Brain microvascular endothelial cell (primary cell): ENCODE measurements at regions not wholly inside any gene's neighbourhood (a gene's known extent, or its start where the extent isn't known, plus 50 kb on each side); places are given as distances from the start of the nearest gene placed in this dataset.
"Not testable (repeated sequence)": the region's sequence is repeated elsewhere in the genome, so short reads cannot be mapped to it uniquely, and the experiment has no call there.

ENCODE experiments used
- DNase-seq: peaks from one replicate; pipeline ENCODE4 v3.0.0-alpha.2; 2020
- H3K27ac ChIP-seq: fragments of 250-450 bp; sonication (Bioruptor Pico); 2 replicates; pipeline ENCODE4 v1.5.1; 2020; ENCODE audit warnings: mild to moderate bottlenecking, moderate library complexity
- H3K27me3 ChIP-seq: fragments of 250-450 bp; sonication (Bioruptor Pico); replicated peaks from 2 replicates; pipeline ENCODE4 v1.5.1; 2020; ENCODE audit warnings: mild to moderate bottlenecking
- H3K36me3 ChIP-seq: fragments of 250-450 bp; sonication (Bioruptor Pico); replicated peaks from 2 replicates; pipeline ENCODE4 v1.5.1; 2020; ENCODE audit warnings: mild to moderate bottlenecking
- H3K4me3 ChIP-seq: 2 replicates; pipeline ENCODE4 v1.5.1; 2011; ENCODE audit warnings: low read depth, mild to moderate bottlenecking, control low read depth, low read length, moderate library complexity
- CTCF ChIP-seq: IDR thresholded peaks from 2 replicates; pipeline ENCODE4 v1.5.1; 2011; ENCODE audit warnings: low read depth, mild to moderate bottlenecking, moderate library complexity, low read length, control low read depth, inconsistent platforms; ENCODE audit errors: missing control alignments
- in situ Hi-C: cut with HindIII; loops from 2 replicates; pipeline ENCODE4 v1.10.0; 2017; ENCODE audit warnings: low sequenced_read_pairs, low pct_ligation_motif_present

DNA sequence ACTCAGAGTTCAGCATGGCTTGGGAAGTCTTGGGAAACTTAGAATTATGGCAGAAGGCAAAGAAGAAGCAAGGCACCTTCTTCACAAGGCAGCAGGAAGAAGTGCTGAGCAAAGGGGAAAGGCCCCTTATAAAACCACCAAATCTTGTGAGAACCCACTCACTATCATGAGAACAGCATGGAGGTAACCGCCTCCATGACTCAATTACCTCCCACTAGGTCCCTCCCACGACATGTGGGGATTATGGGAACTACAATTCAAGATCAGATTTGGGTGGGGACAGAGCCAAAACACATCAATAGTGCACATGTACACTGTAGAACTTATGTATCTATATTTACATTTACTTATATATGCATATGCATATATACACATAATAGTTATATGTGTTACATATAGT, 565.3 kb upstream of the NR2F2 start:
- H3K27ac ChIP-seq, result no peak overlapping the region
- no peak overlapping the region for H3K4me3 ChIP-seq
- TF ChIP-seq CTCF, result no peak
- H3K27me3 ChIP-seq, result no peaks in the 10 kb centered on the region
- H3K36me3 ChIP-seq, result no peaks in the 10 kb centered on the region
- in situ Hi-C loops, result no loop called here
- no peak for DNase-seq

- H3K27ac ChIP-seq, result no peak overlapping the region
- in situ Hi-C loops, result no loop called here
- DNase-seq, result peak; percentile 5
- no peak for TF ChIP-seq CTCF
- no peaks in the 10 kb centered on the region for H3K36me3 ChIP-seq
- no peak overlapping the region for H3K4me3 ChIP-seq
- no peaks in the 10 kb centered on the region for H3K27me3 ChIP-seq
Measured at GRCh38 chr15:95770196-95770595, 560.3 kb upstream of the NR2F2 start.

DNA sequence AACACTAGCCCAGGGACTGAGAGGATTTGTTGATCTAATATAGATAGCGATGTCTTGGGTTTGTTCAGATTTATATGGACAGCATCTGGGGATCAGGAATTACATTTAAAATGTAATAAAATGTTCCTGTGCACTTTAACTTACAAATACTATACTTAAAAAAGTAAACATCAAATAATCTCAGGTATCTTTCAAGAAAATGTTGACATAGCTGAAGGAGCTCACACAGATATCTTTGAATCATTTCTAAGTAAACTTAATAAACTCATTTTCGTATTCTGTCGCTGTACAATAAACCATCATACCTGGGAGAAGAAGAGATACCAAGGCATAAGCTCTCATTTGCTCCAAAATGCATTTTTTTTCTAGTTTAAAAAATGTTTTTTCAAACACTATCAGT, 557.5 kb upstream of the NR2F2 start:
- no peak for TF ChIP-seq CTCF
- Histone ChIP-seq H3K27ac (no peak overlapping the region), H3K27me3 (no peaks in the 10 kb centered on the region), H3K36me3 (no peaks in the 10 kb centered on the region), H3K4me3 (no peak overlapping the region)
- no peak for DNase-seq
- in situ Hi-C loops, result no loop called here

- Histone ChIP-seq H3K27me3 (no peaks in the 10 kb centered on the region), H3K4me3 (no peak overlapping the region), H3K27ac (no peak overlapping the region), H3K36me3 (no peaks in the 10 kb centered on the region)
- DNase-seq, result no peak
- no peak for TF ChIP-seq CTCF
- in situ Hi-C loops, result no loop called here
Measured at GRCh38 chr15:95784508-95784907, 546.0 kb upstream of the NR2F2 start.

DNA sequence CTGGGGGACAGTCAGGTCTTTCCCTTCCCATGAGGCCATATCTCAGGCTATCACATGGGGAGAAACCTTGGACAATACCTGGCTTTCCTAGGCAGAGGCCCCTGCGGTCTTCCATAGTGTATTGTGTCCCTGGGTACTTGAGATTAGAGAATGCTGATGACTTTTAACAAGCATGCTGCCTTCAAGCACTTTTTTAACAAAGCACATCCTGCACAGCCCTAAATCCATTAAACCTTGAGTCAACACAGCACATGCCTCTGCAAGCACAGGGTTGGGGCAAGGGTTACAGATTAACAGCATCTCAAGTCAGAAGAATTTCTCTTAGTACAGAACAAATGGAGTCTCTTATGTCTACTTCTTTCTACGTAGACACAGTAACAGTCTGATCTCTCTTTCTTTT, 545.2 kb upstream of the NR2F2 start:
- H3K4me3 ChIP-seq, H3K36me3 ChIP-seq, H3K27ac ChIP-seq, in situ Hi-C loops, DNase-seq, H3K27me3 ChIP-seq: not testable (repeated sequence)

GRCh38 chr15:95793231-95793630, 537.3 kb upstream of the NR2F2 start:
- Histone ChIP-seq H3K27me3 (no peaks in the 10 kb centered on the region), H3K36me3 (no peaks in the 10 kb centered on the region), H3K4me3 (no peak overlapping the region), H3K27ac (no peak overlapping the region)
- no peak for DNase-seq
- in situ Hi-C loops, result no loop called here
- no peak for TF ChIP-seq CTCF
